GM18909 (cell line): ENCODE measurements at regions not wholly inside any gene's neighbourhood (a gene's known extent, or its start where the extent isn't known, plus 50 kb on each side); places are given as distances from the start of the nearest gene placed in this dataset.
"Not testable (repeated sequence)": the region's sequence is repeated elsewhere in the genome, so short reads cannot be mapped to it uniquely, and the experiment has no call there.

Source experiments
- ATAC-seq: cut with Tn5 transposase; IDR thresholded peaks from one replicate; pipeline ENCODE4 v1.9.1; 2021; ENCODE audit warnings: mild to moderate bottlenecking; ENCODE audit not compliant: unreplicated experiment, poor library complexity

DNA sequence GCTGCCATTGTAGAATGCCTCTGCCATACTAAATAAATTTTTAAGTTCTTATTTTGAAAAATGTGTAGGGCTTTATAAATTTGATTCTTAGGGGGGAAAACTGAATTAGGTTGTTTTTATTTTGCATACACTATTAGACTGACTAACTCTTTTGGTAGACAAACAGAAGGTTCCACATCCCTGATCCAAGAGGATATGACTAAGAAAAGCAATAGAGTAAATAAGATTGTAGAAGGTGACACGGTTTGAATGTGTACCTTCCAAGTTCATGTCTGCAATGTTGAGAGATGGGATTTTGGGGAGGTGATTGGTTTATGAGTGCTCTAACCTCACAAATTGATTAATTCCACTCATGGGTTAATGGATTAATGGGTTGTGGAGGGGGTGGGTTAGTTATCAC is 127.9 kb downstream of the GLUL start:
- no peak for ATAC-seq

DNA sequence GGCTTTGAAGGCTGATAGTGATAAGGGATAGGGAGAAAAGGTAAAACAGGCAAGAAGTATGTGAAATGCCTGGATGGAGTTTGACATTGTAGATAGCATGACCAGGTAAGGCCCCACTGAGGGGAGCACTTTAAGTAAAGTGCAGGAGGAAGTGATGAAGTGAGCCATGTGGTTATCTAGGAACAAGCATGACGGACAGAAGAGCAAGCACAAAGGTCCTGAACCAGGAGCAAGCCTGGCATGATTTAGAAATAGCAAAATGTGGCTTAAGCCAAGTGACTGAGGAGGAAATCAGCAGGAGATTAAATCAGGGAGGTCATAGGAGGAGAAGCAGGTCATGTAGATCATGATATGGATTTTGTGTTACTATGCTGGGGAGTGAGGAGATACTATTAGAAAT is 129.2 kb downstream of the GLUL start:
- no peak for ATAC-seq

DNA sequence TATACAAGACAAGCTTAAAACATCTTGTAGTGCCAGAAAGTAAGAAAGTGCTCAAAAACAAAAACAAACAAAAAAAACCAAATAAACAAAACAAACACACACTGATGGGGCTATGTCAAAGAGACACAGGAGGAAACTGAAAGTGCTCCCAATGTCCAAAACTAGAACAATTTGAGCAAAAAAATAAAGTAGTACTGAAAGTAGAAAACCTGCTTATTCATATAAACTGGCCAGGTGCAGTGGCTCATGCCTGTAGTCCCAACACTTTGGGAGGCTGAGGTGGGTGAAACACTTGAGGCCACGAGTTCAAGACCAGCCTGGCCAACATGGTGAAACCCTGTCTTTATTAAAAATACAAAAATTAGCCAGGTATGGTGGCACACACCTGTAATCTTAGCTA is 129.9 kb downstream of the GLUL start:
- ATAC-seq: no peak

DNA sequence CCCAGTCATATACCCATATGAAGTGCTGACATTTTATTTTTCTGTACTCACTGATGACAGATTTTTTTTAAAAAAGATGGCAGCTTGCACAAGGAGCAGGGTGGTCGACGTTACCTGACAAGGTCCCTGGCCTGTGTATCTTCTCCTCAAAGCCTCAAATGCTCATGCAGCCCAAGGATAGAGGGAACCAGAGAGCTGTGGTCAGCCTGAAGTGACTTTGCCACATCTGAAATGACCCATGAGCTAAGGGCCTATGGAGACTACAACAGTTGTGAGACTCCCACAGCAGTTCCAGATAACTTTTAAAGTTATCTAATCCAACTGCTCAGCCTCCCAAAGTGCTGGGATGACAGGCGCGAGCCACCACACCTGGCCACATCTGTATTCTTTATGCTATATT is 131.1 kb downstream of the GLUL start:
- no peak for ATAC-seq

DNA sequence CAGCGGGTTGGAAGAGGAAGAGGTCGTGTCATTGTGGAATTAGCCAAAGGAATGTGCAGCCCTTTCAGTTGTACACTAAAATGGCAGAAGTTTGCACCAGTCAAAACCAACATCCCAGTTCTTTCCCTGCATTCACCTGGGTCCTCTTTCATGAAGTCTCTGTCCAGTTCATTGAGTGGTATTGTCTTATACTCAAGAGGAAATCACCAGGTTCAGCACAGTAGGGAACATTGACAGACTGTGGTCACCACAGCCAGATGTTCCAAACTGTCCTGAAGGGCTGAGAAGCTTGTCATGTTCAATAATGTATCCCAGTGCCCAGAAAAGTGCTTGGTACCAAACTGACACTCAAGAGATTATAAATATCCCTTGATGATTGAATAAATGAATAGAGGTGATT is 131.6 kb downstream of the GLUL start:
- ATAC-seq: no peak

DNA sequence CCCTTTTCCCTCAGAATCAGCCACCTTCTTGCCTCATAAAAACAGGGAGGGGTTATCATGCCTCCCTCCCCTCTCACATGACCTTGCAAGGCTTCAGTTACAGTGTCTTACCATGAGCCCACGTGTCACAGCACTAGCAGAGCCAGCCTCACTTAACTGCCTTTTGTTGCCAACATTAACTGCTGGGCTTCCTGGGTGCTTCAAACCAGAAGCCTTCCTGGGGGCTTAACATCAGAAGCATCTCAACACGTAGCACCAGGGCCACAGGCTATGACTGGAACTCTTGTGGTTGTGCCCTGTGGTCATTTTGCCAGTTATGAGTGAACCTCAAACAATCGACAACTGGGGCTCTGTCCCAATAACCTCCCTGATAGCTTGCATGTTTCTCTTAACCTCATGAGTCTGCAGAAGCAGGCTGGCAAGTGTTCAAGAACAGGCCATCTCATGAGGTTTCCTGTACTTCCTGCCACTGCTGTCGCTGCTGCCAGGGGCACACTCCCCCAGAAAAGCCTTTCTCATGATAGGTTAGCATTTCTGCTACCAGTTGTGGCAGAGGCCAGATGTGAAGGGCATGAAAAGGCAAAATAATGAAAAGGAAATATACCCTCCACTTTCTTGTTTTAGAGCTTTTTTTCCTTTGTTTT is 132.2 kb downstream of the GLUL start:
- ATAC-seq: peak; percentile 87

DNA sequence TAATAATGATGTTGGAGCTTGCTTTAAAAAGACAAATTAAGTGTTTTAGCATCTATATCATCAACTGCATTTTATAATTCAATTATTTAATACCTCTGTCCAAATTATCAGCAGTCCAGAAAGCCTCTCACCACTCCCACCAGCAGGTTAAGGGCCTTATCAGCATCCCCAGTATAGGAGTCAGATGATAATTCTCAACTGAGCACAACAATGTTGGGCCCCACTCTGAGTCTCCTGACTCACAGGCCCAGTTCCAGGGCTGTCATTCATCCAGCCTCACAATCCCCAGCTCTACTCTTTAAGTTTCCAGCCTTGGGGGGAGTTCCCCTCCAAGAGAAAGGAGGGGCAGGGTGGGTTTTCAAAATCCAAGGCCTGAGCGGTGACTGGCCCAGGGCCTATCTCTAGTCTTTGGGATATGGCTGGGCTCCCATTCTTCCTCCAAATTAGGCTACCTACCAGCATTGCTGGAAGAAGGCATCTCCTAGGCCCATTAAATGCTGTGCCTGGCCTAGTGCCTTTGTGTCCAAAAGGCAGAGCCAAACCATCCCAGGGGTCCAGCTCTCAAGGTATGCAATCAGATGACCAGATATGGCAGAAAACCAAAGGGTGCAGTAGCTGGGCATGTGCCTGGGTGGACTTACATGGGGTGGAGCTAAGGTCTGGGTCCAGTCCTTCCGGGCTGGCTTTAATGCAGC is 134.1 kb downstream of the GLUL start:
- ATAC-seq: no peak

DNA sequence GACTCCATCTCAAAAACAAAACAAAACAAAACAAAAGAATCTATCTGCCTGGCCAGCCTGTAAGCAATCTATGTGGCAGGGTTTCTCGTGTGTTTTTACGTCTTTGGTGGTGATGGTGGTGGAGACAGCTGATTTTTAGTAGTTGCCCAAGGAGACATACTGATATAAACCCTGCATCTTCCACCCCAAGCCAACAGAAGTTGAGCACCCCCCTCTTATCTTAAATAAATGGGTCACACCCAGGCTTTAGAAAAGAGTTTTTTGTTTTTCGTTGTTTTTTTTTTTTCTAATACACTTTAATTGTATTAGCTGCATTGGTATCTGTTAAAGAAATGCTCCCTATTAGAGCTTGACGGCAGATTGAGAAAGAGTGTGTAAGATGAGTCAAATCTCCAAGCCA is 134.7 kb downstream of the GLUL start:
- no peak for ATAC-seq

DNA sequence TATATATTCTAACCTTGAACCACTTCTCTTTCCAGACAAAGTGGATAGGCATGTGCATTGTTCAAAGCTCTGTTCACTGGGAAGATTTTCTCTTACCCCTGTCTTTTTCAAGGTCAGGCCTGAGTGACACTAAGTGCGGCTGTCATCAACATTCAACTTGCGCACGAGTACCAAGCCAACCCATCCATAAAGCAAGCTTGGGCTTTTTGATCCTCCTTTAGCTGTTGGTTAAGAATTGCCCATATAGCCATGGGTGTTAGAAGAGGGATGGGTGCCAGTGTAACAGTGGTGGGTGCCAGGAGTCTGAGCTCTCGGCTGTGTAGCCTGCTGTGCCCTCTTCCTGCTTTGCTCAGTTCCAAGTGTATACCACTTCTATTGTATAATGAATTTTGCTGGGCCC is 136.1 kb downstream of the GLUL start:
- no peak for ATAC-seq

DNA sequence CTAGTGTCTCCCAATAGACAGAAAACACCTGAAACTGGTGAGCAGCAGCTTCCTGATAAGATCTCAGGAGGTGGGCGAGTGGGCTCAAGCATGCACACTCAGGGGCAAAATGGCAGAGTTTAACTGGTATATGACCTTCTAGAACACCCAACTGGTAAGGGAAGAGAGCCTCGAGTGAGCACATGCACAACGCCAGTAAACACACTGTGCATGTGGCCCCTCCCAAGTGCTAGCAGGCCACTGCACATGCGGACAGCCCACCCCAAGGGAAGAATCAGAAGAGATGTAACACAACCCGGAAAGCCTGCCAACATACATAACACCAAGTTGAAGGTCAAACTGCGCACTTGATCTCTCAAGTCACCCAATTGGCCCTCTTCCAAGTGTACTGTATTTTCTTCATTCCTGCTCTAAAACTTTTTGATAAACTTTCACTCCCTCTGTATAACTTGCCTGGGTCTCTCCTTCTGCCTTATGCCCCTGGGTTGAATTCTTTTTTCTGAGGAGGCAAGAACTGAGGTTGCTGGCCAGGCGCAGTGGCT is 138.2 kb downstream of the GLUL start:
- no peak for ATAC-seq

DNA sequence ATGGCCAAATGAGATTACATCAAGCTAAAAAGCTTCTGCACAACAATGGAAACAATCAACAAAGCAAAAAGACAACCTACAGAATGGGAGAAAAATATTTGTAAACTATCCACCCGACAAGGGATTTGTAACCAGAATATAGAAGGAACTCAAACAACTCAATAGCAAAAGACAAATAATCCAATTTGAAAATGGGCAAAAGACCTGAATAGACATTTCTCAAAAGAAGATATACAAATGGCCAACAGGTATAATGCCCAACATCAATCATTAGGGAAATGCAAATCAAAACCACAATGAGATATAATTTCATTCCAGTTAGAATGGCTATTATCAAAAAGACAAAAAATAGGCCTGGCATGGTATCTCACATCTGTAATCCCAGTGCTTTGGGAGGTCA is 140.0 kb downstream of the GLUL start:
- ATAC-seq: no peak

DNA sequence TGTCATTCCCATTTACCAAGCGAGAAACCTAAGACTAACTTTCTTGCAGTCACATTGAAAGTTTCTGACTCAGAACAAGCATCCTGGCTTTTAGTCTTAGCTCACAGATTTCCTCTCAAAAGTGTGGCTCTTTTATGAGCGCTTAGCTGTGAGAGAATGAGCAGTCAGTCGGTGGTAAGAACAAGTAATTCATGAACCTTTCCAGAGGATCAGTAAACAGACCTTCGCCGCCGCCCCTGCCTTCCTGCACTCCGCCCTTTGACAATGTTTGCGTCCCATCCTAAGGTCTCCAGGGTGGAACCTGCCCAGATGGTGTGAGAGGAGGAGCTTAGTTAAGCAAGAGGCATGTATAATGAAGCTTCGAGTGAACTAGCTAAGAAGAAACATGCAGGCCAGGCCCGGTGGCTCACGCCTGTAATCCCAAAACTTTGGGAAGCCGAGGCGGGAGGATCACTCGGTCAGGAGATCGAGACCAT is 142.4 kb downstream of the GLUL start:
- peak; percentile 84 for ATAC-seq

DNA sequence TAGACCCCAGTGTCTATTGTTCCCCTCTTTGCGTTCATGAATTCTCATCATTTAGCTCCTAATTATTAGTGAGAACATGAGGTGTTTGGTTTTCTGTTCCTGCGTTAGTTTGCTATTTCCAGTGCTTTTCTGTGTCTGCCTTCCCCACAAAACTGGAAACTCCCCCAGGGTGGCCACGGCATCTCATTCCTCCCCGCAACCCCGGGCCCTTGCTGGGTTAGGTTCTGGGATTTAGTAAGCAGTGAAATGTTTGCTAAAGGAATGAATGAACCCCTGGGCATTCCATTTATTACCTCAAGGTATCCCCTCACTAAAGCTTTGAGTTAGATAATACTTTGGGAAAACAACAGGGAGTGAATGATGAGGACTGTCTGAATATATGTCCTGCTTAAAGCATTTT is 142.9 kb downstream of the GLUL start:
- peak; percentile 31 for ATAC-seq

DNA sequence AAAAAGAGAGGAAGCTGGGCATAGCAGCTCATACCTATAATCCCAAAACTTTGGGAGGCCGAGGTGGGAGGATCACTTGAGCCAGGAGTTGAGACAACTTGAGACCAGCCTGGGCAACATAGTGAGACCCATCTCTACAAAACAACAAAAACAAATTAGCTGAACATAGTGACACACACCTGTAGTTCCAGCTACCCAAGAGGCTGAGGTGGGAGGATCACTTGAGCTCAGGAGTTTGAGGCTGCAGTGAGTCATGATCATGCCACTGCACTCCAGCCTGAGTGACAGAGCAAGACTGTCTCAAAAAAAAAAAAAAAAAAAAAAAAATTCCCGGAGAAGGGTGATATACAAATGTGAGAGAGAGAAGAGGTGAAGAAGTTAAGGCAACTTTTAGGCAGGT is 143.8 kb downstream of the GLUL start:
- not testable (repeated sequence) for ATAC-seq

DNA sequence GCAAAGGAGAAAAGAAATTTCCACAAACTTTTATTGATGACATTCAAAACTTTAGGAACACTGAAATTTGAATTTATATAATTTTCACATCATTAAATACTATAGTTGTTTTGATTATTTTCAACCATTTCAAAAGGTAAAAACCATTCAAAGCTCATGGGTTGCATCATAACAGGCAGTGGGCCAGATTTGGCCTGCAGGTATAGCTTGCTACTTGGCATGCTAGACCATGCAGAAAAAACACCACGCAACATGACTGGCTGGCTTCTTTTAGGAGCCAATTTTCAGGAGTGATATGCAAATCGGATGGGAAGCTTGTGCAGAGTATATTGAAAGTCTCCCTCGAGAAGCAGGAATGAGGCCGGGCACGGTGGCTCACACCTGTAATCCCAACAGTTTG is 144.8 kb downstream of the GLUL start:
- ATAC-seq: no peak

DNA sequence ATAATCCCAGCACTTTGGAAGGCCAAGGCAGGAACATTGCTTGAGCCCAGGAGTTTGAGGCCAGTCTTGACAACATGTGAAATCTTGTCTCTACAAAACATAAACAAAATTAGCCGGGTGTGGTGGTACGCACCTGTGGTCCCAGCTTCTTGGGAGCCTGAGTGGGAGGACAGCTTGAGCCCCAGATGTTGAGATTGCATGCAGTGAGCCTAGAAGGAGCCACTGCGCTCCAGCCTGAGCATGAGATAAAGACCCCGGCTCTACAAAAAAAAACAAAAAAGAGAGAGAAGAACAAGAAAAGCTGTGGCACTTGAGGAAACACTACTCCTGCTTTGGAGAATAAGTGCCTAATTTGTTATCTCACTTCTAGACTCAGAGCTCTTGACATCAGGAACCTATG is 146.6 kb downstream of the GLUL start:
- no peak for ATAC-seq

DNA sequence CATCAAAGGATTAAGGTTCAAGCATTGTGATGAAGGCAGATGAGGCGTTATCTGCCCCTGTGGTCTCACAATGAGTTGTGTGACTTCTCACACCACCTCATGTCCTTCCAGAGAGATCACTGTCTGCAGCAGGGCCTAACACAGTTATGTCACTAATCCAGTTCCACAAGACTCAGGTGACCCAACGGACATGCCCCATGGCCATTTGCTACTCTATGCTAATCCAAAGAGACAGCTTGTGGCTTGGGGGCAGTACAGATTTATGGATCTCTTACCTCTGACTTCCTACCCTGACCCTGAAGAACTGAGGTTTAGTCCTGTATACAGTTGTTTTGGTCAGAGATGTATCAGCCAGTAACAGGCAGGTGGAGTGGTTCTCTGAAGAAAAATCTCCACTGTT is 147.1 kb downstream of the GLUL start:
- ATAC-seq: no peak

DNA sequence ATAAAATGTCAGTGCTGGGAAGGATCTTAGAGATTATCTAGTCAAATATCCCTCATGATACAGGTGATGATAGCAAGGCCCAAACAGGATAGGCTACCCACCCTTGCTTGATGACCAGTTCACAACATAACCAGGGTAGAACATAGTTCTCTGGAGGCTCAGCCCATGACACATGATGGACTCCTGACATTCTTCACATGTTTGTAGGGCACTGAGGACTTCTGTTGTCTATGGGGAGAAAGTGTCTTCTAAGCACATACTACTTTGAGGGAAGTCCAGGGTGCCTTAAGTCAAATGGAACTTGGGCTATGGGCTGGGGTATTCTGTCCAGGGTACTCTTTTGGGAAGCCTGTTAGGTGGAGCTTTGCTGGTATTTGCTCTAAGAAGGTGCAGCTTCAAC is 148.9 kb downstream of the GLUL start:
- no peak for ATAC-seq

DNA sequence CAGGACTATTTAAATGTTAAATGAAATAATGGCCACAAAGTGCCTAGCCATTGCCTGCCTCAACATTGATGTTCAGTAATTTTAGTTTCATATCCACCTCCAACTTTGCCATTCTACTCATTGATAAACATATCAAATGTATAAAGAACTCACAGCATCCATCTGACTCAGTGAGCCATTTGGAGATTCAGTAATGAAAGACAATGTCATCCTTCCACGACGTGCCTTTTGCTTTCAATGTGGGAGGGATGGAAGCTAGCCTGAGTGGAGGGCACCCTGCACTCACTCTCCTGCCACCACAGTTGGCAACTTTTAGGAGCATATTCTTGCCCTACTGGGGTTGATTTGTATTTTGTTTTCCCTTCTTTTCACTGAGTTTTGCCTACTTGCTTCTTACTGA is 151.5 kb downstream of the GLUL start:
- no peak for ATAC-seq

DNA sequence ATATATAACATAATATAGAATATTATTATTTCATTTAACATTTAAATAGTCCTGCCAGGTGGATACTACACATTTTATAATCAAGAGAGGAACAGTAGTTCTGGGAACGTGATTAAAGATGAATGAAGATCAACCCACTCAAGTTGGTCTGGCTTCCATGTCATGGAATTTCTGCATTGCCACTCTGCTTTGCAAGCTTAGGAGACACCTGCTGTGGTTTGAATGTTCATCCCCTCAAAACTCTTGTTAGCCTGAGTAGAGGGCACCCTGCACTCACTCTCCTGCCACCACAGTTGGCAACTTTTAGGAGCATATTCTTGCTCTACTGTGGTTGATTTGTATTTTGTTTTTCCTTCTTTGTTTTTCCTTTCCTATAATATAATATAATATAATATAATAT is 153.2 kb downstream of the GLUL start:
- ATAC-seq: no peak

DNA sequence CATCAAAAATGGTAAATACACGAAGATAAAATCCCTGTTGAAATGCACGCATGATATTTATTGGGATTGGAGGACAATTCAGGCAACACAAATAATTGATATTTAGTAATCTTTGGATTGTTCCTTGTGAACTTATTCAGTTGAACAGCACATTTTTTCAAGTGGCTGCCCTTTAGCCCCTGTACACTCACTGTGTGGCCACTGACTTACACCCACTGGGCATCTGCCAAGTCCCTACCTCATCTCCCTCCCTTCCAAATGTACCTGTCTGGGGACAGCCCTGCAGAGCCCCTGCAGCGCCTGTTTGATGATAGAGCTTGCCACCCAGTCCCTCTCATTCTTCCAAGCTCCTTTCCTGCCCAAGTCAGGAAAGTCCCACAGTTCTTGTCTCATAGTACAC is 154.3 kb downstream of the GLUL start:
- no peak for ATAC-seq

DNA sequence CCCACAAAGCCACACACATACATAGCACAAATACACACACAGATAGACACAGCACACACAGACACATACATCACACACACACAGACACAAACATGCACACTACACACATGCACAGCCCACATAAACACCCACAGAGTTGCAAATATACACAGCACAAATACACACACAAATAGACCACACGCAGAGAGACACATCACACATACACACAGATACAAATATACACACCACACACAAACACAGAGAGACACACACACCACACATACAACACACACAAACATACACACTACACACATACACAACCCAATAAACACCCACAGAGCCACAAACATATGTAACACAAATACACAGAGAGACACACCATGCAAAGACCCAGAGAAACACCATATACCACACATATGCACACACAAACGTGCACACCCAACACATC is 154.9 kb downstream of the GLUL start:
- ATAC-seq: no peak
